ENCODE measurements at regions not wholly inside any gene's neighbourhood (a gene's known extent, or its start where the extent isn't known, plus 50 kb on each side); places are given as distances from the start of the nearest gene placed in this dataset.

DNA sequence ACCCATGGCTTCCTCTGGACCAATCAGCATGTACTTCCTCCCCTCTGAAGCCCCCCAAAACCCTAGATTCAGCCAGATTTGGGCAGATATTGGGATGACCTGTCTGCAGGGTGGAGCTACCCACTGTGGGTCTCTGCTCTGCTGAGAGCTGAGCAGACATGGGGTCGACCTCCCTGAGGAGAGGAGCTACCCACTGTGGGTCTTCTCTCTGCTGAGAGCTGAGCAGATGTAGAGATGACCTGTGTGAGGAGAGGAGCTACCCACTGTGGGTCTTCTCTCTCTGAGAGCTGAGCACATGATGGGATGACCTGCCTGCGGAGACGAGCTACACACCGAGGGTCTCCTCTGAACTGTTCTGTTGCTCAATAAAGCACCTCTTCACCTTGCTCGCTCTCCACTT is 89.6 kb downstream of the CAVIN4 start:
- peaks cover 9 to 15% of the 10 kb centered on the region in 2 donors for H3K27me3 Mint-ChIP-seq
- no peaks in the 10 kb centered on the region for H3K36me3 Mint-ChIP-seq
- Histone ChIP-seq H3K27me3 (ENCODE audit: insufficient read depth, low read length, poor library complexity, severe bottlenecking) (no peaks in the 10 kb centered on the region), H3K4me3 (ENCODE audit: low read length) (no peak overlapping the region), H3K36me3 (ENCODE audit: insufficient read depth, low read length) (no peaks in the 10 kb centered on the region), H3K4me1 (ENCODE audit: insufficient read depth, low read length) (no peaks in the 10 kb centered on the region), H3K9me3 (ENCODE audit: low read length) (no peaks in the 10 kb centered on the region), H3K27ac (ENCODE audit: low read depth, low read length) (no peak overlapping the region)
- H3K4me1 Mint-ChIP-seq: no peaks in the 10 kb centered on the region
- H3K9me3 Mint-ChIP-seq: peaks cover 0 to 4% (median 2%) of the 10 kb centered on the region in 5 donors
- no peak overlapping the region for H3K27ac Mint-ChIP-seq
- POLR2A ChIA-PET: no interaction called here
- DNase-seq: no peak
- peak overlapping the region in 1 of 7 donors; percentile 19 for H3K4me3 Mint-ChIP-seq
- CTCF ChIA-PET: no interaction called here

DNA sequence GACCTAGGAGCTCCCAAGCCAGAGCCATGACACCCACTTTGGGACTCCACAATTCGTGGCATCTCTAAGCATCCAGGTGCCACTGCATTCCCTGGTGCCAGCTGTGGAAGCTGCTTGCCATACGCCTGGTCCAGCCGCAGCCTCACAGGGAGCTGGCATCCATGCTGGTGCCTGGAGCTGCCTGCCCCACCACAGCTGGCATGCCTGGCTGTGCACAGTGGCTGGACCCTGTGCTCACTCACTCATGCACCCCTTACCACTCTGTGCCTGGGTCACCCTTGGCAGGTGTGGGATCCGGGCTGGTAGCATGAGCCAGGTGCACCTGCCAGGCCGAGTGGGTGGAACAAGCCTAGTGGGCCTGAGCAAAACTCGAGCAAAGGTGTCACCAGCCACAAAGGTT is 90.1 kb downstream of the CAVIN4 start:
- Mint-ChIP-seq H3K36me3 (no peaks in the 10 kb centered on the region), H3K9me3 (peaks cover 0 to 4% (median 2%) of the 10 kb centered on the region in 5 donors), H3K27me3 (peaks cover 9 to 15% of the 10 kb centered on the region in 2 donors), H3K4me3 (no peak overlapping the region), H3K27ac (no peak overlapping the region), H3K4me1 (no peaks in the 10 kb centered on the region)
- Histone ChIP-seq H3K27me3 (ENCODE audit: insufficient read depth, low read length, poor library complexity, severe bottlenecking) (no peaks in the 10 kb centered on the region), H3K27ac (ENCODE audit: low read depth, low read length) (no peak overlapping the region), H3K36me3 (ENCODE audit: insufficient read depth, low read length) (no peaks in the 10 kb centered on the region), H3K4me3 (ENCODE audit: low read length) (no peak overlapping the region), H3K9me3 (ENCODE audit: low read length) (no peaks in the 10 kb centered on the region), H3K4me1 (ENCODE audit: insufficient read depth, low read length) (no peaks in the 10 kb centered on the region)
- POLR2A ChIA-PET: no interaction called here
- DNase-seq: no peak
- CTCF ChIA-PET: no interaction called here

DNA sequence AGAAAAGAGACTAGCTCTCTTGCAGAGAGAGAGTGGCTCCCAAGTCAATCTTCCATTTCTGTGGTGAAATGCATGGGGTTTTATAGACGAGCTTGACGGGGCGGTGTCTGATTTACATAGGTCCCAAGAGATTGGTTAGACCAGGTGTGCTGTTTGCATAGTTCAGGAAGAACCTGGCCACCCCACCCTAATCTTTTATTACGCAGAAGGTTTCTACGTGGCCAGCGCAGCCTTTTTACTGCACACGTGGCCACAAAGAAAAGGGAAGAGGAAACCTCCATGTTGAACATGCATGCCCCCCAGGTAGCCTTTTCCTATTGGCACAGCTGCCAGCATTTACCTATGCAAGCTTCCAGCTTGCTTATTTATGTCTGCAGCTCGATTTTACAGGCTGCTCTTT is 92.1 kb downstream of the CAVIN4 start:
- peaks cover 0 to 4% (median 0%) of the 10 kb centered on the region in 5 donors for H3K9me3 Mint-ChIP-seq
- no peaks in the 10 kb centered on the region for H3K9me3 ChIP-seq (ENCODE audit: low read length)
- no peak overlapping the region for H3K27ac ChIP-seq (ENCODE audit: low read depth, low read length)
- no peaks in the 10 kb centered on the region for H3K4me1 ChIP-seq (ENCODE audit: insufficient read depth, low read length)
- CTCF ChIA-PET: no interaction called here
- no peaks in the 10 kb centered on the region for H3K36me3 ChIP-seq (ENCODE audit: insufficient read depth, low read length)
- H3K4me3 Mint-ChIP-seq: no peak overlapping the region
- H3K4me1 Mint-ChIP-seq: no peaks in the 10 kb centered on the region
- H3K4me3 ChIP-seq (ENCODE audit: low read length): no peak overlapping the region
- POLR2A ChIA-PET: no interaction called here
- H3K27me3 Mint-ChIP-seq: peaks cover 7 to 15% of the 10 kb centered on the region in 2 donors
- H3K27ac Mint-ChIP-seq: no peak overlapping the region
- no peaks in the 10 kb centered on the region for H3K27me3 ChIP-seq (ENCODE audit: insufficient read depth, low read length, poor library complexity, severe bottlenecking)
- DNase-seq: no peak
- H3K36me3 Mint-ChIP-seq: no peaks in the 10 kb centered on the region

DNA sequence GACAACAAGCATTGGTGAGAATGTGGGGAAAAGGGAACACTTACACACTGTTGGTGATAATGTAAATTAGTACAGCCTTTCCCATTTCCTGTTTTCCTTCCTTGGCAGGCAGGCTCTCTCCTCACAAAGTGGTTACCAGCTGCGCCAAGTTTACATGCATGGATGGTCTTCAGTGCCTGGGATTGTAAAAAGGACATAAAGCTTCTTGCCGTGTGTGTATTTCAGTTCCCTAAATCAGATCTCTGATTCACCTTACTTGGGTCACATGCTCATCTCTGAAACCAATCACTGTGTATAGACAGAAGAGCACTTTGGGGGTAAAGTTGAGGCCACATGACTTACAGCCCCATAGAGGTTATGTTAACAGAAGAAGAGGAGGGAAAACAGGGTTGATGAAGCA is 92.8 kb downstream of the CAVIN4 start:
- Mint-ChIP-seq H3K4me3 (no peak overlapping the region), H3K27ac (no peak overlapping the region), H3K36me3 (no peaks in the 10 kb centered on the region), H3K9me3 (peaks cover 0 to under 1% (median 0%) of the 10 kb centered on the region in 5 donors), H3K4me1 (no peaks in the 10 kb centered on the region), H3K27me3 (peaks cover 4 to 9% of the 10 kb centered on the region in 2 donors)
- DNase-seq: no peak
- H3K4me3 ChIP-seq (ENCODE audit: low read length): no peak overlapping the region
- CTCF ChIA-PET: no interaction called here
- no peaks in the 10 kb centered on the region for H3K27me3 ChIP-seq (ENCODE audit: insufficient read depth, low read length, poor library complexity, severe bottlenecking)
- no peaks in the 10 kb centered on the region for H3K4me1 ChIP-seq (ENCODE audit: insufficient read depth, low read length)
- no peaks in the 10 kb centered on the region for H3K9me3 ChIP-seq (ENCODE audit: low read length)
- no peaks in the 10 kb centered on the region for H3K36me3 ChIP-seq (ENCODE audit: insufficient read depth, low read length)
- POLR2A ChIA-PET: no interaction called here
- no peak overlapping the region for H3K27ac ChIP-seq (ENCODE audit: low read depth, low read length)

DNA sequence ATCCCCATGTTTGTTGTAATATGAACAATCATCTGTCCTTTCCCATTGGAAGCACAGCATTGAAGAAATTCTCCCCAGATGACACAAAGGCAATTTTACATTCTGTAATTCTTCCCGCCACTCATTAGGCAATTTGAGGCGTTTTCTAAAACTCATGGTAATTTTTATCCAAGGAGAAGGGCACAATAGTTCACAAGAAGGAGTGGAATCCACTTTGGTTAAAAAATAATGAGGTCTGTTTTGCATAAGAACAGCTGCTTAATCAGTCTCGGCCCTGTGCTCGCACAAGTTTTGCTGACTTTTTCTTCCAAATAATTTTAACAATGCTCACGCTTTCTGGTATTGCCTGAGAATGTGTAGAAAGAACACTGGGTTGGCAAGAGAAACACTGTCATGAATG is 94.0 kb downstream of the CAVIN4 start:
- no peaks in the 10 kb centered on the region for H3K9me3 Mint-ChIP-seq
- DNase-seq: no peak
- H3K27me3 ChIP-seq (ENCODE audit: insufficient read depth, low read length, poor library complexity, severe bottlenecking): no peaks in the 10 kb centered on the region
- ChIA-PET CTCF (no interaction called here), POLR2A (no interaction called here)
- H3K27ac Mint-ChIP-seq: no peak overlapping the region
- H3K4me1 ChIP-seq (ENCODE audit: insufficient read depth, low read length): no peaks in the 10 kb centered on the region
- H3K4me3 ChIP-seq (ENCODE audit: low read length): no peak overlapping the region
- no peak overlapping the region for H3K27ac ChIP-seq (ENCODE audit: low read depth, low read length)
- no peak overlapping the region for H3K4me3 Mint-ChIP-seq
- H3K9me3 ChIP-seq (ENCODE audit: low read length): no peaks in the 10 kb centered on the region
- no peaks in the 10 kb centered on the region for H3K36me3 ChIP-seq (ENCODE audit: insufficient read depth, low read length)
- peaks cover 0 to 3% of the 10 kb centered on the region in 2 donors for H3K27me3 Mint-ChIP-seq
- H3K36me3 Mint-ChIP-seq: no peaks in the 10 kb centered on the region
- no peaks in the 10 kb centered on the region for H3K4me1 Mint-ChIP-seq

- DNase-seq: no peak
- CTCF ChIA-PET: no interaction called here
These were observed 95.4 kb downstream of the CAVIN4 start for GRCh38 chr9:100673249-100673648.

DNA sequence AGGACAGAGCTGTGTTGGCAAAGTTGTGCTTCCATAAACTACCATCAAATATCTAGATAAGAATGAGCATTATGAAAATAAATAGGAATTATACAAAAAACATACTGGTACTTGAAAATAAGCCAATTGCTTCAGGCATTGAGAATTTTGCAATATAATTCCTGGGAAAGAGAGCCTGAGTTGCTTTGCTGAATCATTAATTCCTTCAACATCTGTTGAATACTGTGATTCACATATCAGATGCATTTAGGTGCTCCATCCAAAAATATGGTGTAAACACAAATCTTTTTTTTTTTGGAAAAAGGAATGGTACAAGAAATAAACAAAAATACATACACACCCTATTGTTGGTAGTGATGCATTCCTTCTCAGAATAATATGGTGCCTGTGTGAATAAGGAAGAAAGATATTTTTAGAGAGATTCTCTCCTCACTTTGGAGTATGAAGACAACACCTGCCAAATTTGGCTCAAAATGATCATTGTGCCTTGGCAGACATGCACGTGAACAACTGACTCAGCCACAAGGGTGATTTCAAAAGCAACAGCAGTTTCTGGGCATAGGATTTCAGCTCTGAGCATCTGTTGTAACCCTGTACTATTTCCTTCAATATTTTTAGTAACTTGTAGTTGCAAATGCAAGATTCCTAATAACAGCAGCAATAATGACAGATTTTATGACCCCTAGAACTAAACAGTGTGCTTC is 96.7 kb downstream of the CAVIN4 start:
- Histone ChIP-seq H3K36me3 (ENCODE audit: insufficient read depth, low read length) (no peaks in the 10 kb centered on the region), H3K4me3 (ENCODE audit: low read length) (no peak overlapping the region), H3K9me3 (ENCODE audit: low read length) (no peaks in the 10 kb centered on the region), H3K27me3 (ENCODE audit: insufficient read depth, low read length, poor library complexity, severe bottlenecking) (no peaks in the 10 kb centered on the region), H3K4me1 (ENCODE audit: insufficient read depth, low read length) (no peaks in the 10 kb centered on the region), H3K27ac (ENCODE audit: low read depth, low read length) (no peak overlapping the region)
- CTCF ChIA-PET: no interaction called here
- no peaks in the 10 kb centered on the region for H3K36me3 Mint-ChIP-seq
- no peaks in the 10 kb centered on the region for H3K4me1 Mint-ChIP-seq
- no peak overlapping the region for H3K4me3 Mint-ChIP-seq
- H3K9me3 Mint-ChIP-seq: no peaks in the 10 kb centered on the region
- POLR2A ChIA-PET: no interaction called here
- peaks cover 1 to 3% of the 10 kb centered on the region in 2 donors for H3K27me3 Mint-ChIP-seq
- DNase-seq: no peak
- H3K27ac Mint-ChIP-seq: no peak overlapping the region

More at GRCh38 chr9:100673249-100673648, 95.4 kb downstream of the CAVIN4 start:
- Mint-ChIP-seq H3K27ac (no peak overlapping the region), H3K4me1 (no peaks in the 10 kb centered on the region), H3K4me3 (no peak overlapping the region), H3K9me3 (no peaks in the 10 kb centered on the region), H3K36me3 (no peaks in the 10 kb centered on the region), H3K27me3 (peaks cover 0 to 1% of the 10 kb centered on the region in 2 donors)
- Histone ChIP-seq H3K9me3 (ENCODE audit: low read length) (no peaks in the 10 kb centered on the region), H3K4me3 (ENCODE audit: low read length) (no peak overlapping the region), H3K27ac (ENCODE audit: low read depth, low read length) (no peak overlapping the region), H3K36me3 (ENCODE audit: insufficient read depth, low read length) (no peaks in the 10 kb centered on the region), H3K27me3 (ENCODE audit: insufficient read depth, low read length, poor library complexity, severe bottlenecking) (no peaks in the 10 kb centered on the region), H3K4me1 (ENCODE audit: insufficient read depth, low read length) (no peaks in the 10 kb centered on the region)
- POLR2A ChIA-PET: no interaction called here

GRCh38 chr9:100679834-100680233 is 102.0 kb downstream of the CAVIN4 start:
- no peak overlapping the region for H3K4me3 ChIP-seq (ENCODE audit: low read length)
- H3K4me1 ChIP-seq (ENCODE audit: insufficient read depth, low read length): no peaks in the 10 kb centered on the region
- Mint-ChIP-seq H3K4me1 (no peaks in the 10 kb centered on the region), H3K36me3 (no peaks in the 10 kb centered on the region), H3K9me3 (no peaks in the 10 kb centered on the region), H3K27me3 (peaks cover 3 to 10% of the 10 kb centered on the region in 2 donors), H3K4me3 (no peak overlapping the region), H3K27ac (no peak overlapping the region)
- ChIA-PET CTCF (no interaction called here), POLR2A (no interaction called here)
- H3K27me3 ChIP-seq (ENCODE audit: insufficient read depth, low read length, poor library complexity, severe bottlenecking): no peaks in the 10 kb centered on the region
- H3K36me3 ChIP-seq (ENCODE audit: insufficient read depth, low read length): no peaks in the 10 kb centered on the region
- no peak overlapping the region for H3K27ac ChIP-seq (ENCODE audit: low read depth, low read length)
- H3K9me3 ChIP-seq (ENCODE audit: low read length): no peaks in the 10 kb centered on the region
- DNase-seq: no peak

- Histone ChIP-seq H3K9me3 (ENCODE audit: low read length) (no peaks in the 10 kb centered on the region), H3K27me3 (ENCODE audit: insufficient read depth, low read length, poor library complexity, severe bottlenecking) (no peaks in the 10 kb centered on the region), H3K27ac (ENCODE audit: low read depth, low read length) (no peak overlapping the region), H3K4me1 (ENCODE audit: insufficient read depth, low read length) (no peaks in the 10 kb centered on the region), H3K36me3 (ENCODE audit: insufficient read depth, low read length) (no peaks in the 10 kb centered on the region), H3K4me3 (ENCODE audit: low read length) (no peak overlapping the region)
- ChIA-PET CTCF (no interaction called here), POLR2A (no interaction called here)
- no peak for DNase-seq
- Mint-ChIP-seq H3K4me1 (no peaks in the 10 kb centered on the region), H3K9me3 (peaks cover 0 to 9% (median 2%) of the 10 kb centered on the region in 5 donors), H3K27ac (no peak overlapping the region), H3K4me3 (no peak overlapping the region), H3K27me3 (peaks cover 9 to 24% of the 10 kb centered on the region in 2 donors), H3K36me3 (no peaks in the 10 kb centered on the region)
These were observed 108.5 kb downstream of the CAVIN4 start for GRCh38 chr9:100686420-100686819.
